WTC11 (cell line): ENCODE measurements at regions not wholly inside any gene's neighbourhood (a gene's known extent, or its start where the extent isn't known, plus 50 kb on each side); places are given as distances from the start of the nearest gene placed in this dataset.

ENCODE experiments used
- ATAC-seq: fragments of 200-7000 bp; cut with Tn5 transposase; 2 replicates; pipeline ENCODE4 v1.10.0; 2021; ENCODE audit warnings: mild to moderate bottlenecking, moderate library complexity
- CTCF ChIA-PET: fragments of 300-600 bp; sonication (Branson Sonifier 250); formaldehyde crosslinking; loops from one replicate; lab custom pipeline; 2021; ENCODE audit warnings: antibody characterized with exemption; lab: Charles Lee
- POLR2A ChIA-PET: fragments of 350-600 bp; sonication (Branson Sonifier 250); formaldehyde crosslinking; loops from one replicate; lab custom pipeline; 2021; ENCODE audit warnings: antibody characterized with exemption; lab: Charles Lee
- DNase-seq: peaks from one replicate; pipeline ENCODE4 v3.0.0; 2021; ENCODE audit warnings: low spot score
- H3K27ac Mint-ChIP-seq: 2 replicates; pipeline ENCODE4 v1.8.0; 2021; ENCODE audit warnings: mixed read lengths
- H3K27me3 Mint-ChIP-seq: 2 replicates; pipeline ENCODE4 v1.8.0; 2021; ENCODE audit warnings: low read depth, mild to moderate bottlenecking, moderate library complexity, mixed read lengths
- H3K36me3 Mint-ChIP-seq: 2 replicates; pipeline ENCODE4 v1.8.0; 2021; ENCODE audit warnings: mixed read lengths
- H3K4me1 Mint-ChIP-seq: 2 replicates; pipeline ENCODE4 v1.8.0; 2022; ENCODE audit warnings: mixed read lengths
- H3K4me3 Mint-ChIP-seq: 2 replicates; pipeline ENCODE4 v1.8.0; 2021; ENCODE audit warnings: mild to moderate bottlenecking, moderate library complexity, mixed read lengths
- H3K9me3 Mint-ChIP-seq: 2 replicates; pipeline ENCODE4 v1.8.0; 2021; ENCODE audit warnings: mixed read lengths
- ATF1 ChIP-seq: sonication (generic); formaldehyde crosslinking; IDR thresholded peaks from 2 replicates; pipeline ENCODE4 v1.8.1; 2023; ENCODE audit warnings: mild to moderate bottlenecking, moderate library complexity, missing genetic modification reagents
- ATF3 ChIP-seq: sonication (generic); formaldehyde crosslinking; conservative IDR thresholded peaks from 2 replicates; pipeline ENCODE4 v1.8.1; 2022; ENCODE audit warnings: mild to moderate bottlenecking, missing genetic modification reagents
- EMX1 ChIP-seq: fragments of 250-450 bp; sonication (Bioruptor Pico); IDR thresholded peaks from 2 replicates; pipeline ENCODE4 v1.8.0; 2021; ENCODE audit warnings: mild to moderate bottlenecking
- FOXJ3 ChIP-seq: sonication (generic); formaldehyde crosslinking; IDR thresholded peaks from 2 replicates; pipeline ENCODE4 v1.9.0; 2021; ENCODE audit warnings: missing genetic modification reagents, mild to moderate bottlenecking, borderline replicate concordance
- FOXP1 ChIP-seq: sonication (generic); formaldehyde crosslinking; IDR thresholded peaks from 2 replicates; pipeline ENCODE4 v1.8.0; 2022; ENCODE audit warnings: missing genetic modification reagents, mild to moderate bottlenecking, moderate library complexity, borderline replicate concordance
- GABPB1 ChIP-seq: sonication (generic); formaldehyde crosslinking; IDR thresholded peaks from 2 replicates; pipeline ENCODE4 v1.8.1; 2023; ENCODE audit warnings: mild to moderate bottlenecking, missing genetic modification reagents
- GTF2I ChIP-seq: fragments of 250-450 bp; sonication (Bioruptor Pico); conservative IDR thresholded peaks from 2 replicates; pipeline ENCODE4 v1.4.0; 2021; ENCODE audit warnings: mild to moderate bottlenecking
- HMGA2 ChIP-seq: fragments of 250-450 bp; sonication (Bioruptor Pico); IDR thresholded peaks from 2 replicates; pipeline ENCODE4 v1.4.0; 2021; ENCODE audit warnings: mild to moderate bottlenecking, moderate library complexity
- IRF1 ChIP-seq: sonication (generic); formaldehyde crosslinking; IDR thresholded peaks from 2 replicates; pipeline ENCODE4 v1.8.0; 2023; ENCODE audit warnings: missing genetic modification reagents
- JUN ChIP-seq: sonication (generic); formaldehyde crosslinking; IDR thresholded peaks from 2 replicates; pipeline ENCODE4 v1.8.0; 2023; ENCODE audit warnings: mild to moderate bottlenecking, missing genetic modification reagents
- KAT7 ChIP-seq: sonication (generic); formaldehyde crosslinking; IDR thresholded peaks from 2 replicates; pipeline ENCODE4 v1.8.1; 2023; ENCODE audit warnings: missing genetic modification reagents, mild to moderate bottlenecking, borderline replicate concordance
- NFATC4 ChIP-seq: fragments of 250-450 bp; sonication (Bioruptor Pico); IDR thresholded peaks from 2 replicates; pipeline ENCODE4 v1.9.0; 2021; ENCODE audit warnings: mild to moderate bottlenecking
- PRRX2 ChIP-seq: fragments of 250-450 bp; sonication (Bioruptor Pico); IDR thresholded peaks from 2 replicates; pipeline ENCODE4 v1.8.0; 2021; ENCODE audit warnings: mild to moderate bottlenecking
- RELA ChIP-seq: sonication (generic); formaldehyde crosslinking; IDR thresholded peaks from 2 replicates; pipeline ENCODE4 v1.8.1; 2022; ENCODE audit warnings: missing genetic modification reagents, mild to moderate bottlenecking, borderline replicate concordance
- SMAD3 ChIP-seq: sonication (generic); formaldehyde crosslinking; IDR thresholded peaks from 2 replicates; pipeline ENCODE4 v1.8.0; 2022; ENCODE audit warnings: missing genetic modification reagents, mild to moderate bottlenecking, borderline replicate concordance
- SP1 ChIP-seq: sonication (generic); formaldehyde crosslinking; conservative IDR thresholded peaks from 2 replicates; pipeline ENCODE4 v1.8.1; 2022; ENCODE audit warnings: missing genetic modification reagents
- TEAD1 ChIP-seq: sonication (generic); formaldehyde crosslinking; IDR thresholded peaks from 2 replicates; pipeline ENCODE4 v1.8.0; 2022; ENCODE audit warnings: mild to moderate bottlenecking, missing genetic modification reagents
- TP53 ChIP-seq: sonication (generic); formaldehyde crosslinking; IDR thresholded peaks from 2 replicates; pipeline ENCODE4 v1.8.1; 2023; ENCODE audit warnings: mild to moderate bottlenecking, missing genetic modification reagents
- ZBTB43 ChIP-seq: sonication (generic); formaldehyde crosslinking; IDR thresholded peaks from 2 replicates; pipeline ENCODE4 v1.8.1; 2023; ENCODE audit warnings: mild to moderate bottlenecking, missing genetic modification reagents
- ZNF219 ChIP-seq: sonication (generic); formaldehyde crosslinking; IDR thresholded peaks from 2 replicates; pipeline ENCODE4 v1.8.0; 2023; ENCODE audit warnings: missing genetic modification reagents, mild to moderate bottlenecking, borderline replicate concordance
- ZNF263 ChIP-seq: sonication (generic); formaldehyde crosslinking; IDR thresholded peaks from 2 replicates; pipeline ENCODE4 v1.8.1; 2022; ENCODE audit warnings: low read depth, mild to moderate bottlenecking, moderate library complexity, missing genetic modification reagents
- ZNF317 ChIP-seq: sonication (generic); formaldehyde crosslinking; IDR thresholded peaks from 2 replicates; pipeline ENCODE4 v1.8.1; 2023; ENCODE audit warnings: low read depth, mild to moderate bottlenecking, moderate library complexity, missing genetic modification reagents, borderline replicate concordance
- ZNF416 ChIP-seq: fragments of 250-450 bp; sonication (Bioruptor Pico); IDR thresholded peaks from 2 replicates; pipeline ENCODE4 v1.9.0; 2021; ENCODE audit warnings: mild to moderate bottlenecking, inconsistent platforms
- ZNF512 ChIP-seq: sonication (generic); formaldehyde crosslinking; IDR thresholded peaks from 2 replicates; pipeline ENCODE4 v1.8.1; 2022; ENCODE audit warnings: missing genetic modification reagents, borderline replicate concordance
- ZNF671 ChIP-seq: fragments of 250-450 bp; sonication (Bioruptor Pico); IDR thresholded peaks from 2 replicates; pipeline ENCODE4 v1.8.0; 2021; ENCODE audit warnings: mild to moderate bottlenecking
- TF ChIP-seq, protein P1 (sequence below): fragments of 250-450 bp; sonication (Bioruptor Pico); IDR thresholded peaks from 2 replicates; pipeline ENCODE4 v1.8.0; 2021; ENCODE audit warnings: mild to moderate bottlenecking

DNA sequence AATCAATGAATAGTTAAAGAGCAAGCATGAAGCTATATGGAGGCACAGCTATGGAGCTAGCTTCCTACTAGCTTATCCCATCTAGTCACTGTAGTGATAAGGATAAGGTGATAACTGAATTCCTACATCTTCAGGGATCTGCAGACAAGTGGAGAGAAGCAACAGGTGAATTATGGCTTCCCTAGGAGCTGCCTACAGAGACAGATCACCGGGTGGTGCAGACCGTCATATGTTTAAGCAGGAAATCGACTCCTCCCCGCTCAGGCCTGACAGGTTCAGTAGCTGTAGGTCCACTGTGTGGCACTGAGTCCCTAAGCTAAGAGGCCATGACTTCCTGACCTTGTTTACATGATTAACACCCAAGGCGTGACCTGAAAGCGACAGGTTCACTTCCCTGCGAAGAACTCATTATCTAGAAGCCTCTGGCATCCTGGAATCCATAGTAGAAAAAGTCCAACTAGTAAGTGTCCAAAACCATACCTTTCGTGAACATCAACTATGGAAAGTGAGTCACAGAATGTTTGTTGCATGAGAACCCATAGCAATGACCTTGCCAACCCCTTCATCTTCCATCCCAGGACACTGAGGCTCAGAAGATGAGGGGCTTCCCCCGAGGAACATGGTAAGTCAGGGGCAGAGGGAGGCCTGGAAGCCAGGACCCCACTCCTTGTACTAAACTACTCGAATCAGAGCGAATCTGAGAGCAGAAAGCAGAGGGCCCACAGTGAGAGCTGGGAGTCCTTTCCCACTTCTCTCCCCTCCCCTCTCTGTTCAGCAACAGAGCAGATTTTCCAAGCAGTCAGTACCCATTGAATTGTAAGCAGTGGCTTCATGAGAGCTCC lies 75.4 kb upstream of the CCND2 start:
- H3K4me1 Mint-ChIP-seq: peaks cover 50% of the 10 kb centered on the region
- 0 out of 2 replicates have a peak, but pooled peaks cover 6% of the 10 kb centered on the region for H3K9me3 Mint-ChIP-seq
- ChIA-PET POLR2A (no interaction called here), CTCF (interaction anchor here (1.2 kb wide), 1 partner anchor 234 kb away, joined by 3 read pairs; no protein-coding TSS in a partner anchor)
- peaks cover 7% of the 10 kb centered on the region for H3K27me3 Mint-ChIP-seq
- DNase-seq (no peak), ATAC-seq (no peak)
- TF ChIP-seq ZNF219 (CRISPR knock-in tag) (no peak), ZNF671 (CRISPR knock-in tag) (no peak), KAT7 (CRISPR knock-in tag) (no peak), PRRX2 (no peak), ZNF263 (no peak), ZNF416 (CRISPR knock-in tag) (no peak), GABPB1 (CRISPR knock-in tag) (no peak), TEAD1 (CRISPR knock-in tag) (no peak), RELA (CRISPR knock-in tag) (no peak), ATF1 (CRISPR knock-in tag) (no peak), ZNF317 (no peak), FOXJ3 (CRISPR knock-in tag) (no peak), IRF1 (CRISPR knock-in tag) (no peak), HMGA2 (no peak), TP53 (CRISPR knock-in tag) (no peak), EMX1 (CRISPR knock-in tag) (no peak), ZNF512 (CRISPR knock-in tag) (no peak), GTF2I (CRISPR knock-in tag) (no peak)
- no peak overlapping the region for H3K4me3 Mint-ChIP-seq
- H3K36me3 Mint-ChIP-seq: 0 out of 2 replicates have a peak, but pooled peaks cover 5% of the 10 kb centered on the region
- no peak overlapping the region for H3K27ac Mint-ChIP-seq

- ChIA-PET POLR2A (interaction anchor here (0.7 kb wide), 1 partner anchor 13 kb away, joined by 3 read pairs; no protein-coding TSS in a partner anchor), CTCF (interaction anchor here (0.6 to 1.2 kb wide), 2 partner anchors 83 to 233 kb away, joined by 3 to 4 read pairs; no protein-coding TSS in a partner anchor)
- Mint-ChIP-seq H3K9me3 (0 out of 2 replicates have a peak, but pooled peaks cover 6% of the 10 kb centered on the region), H3K27ac (no peak overlapping the region), H3K4me3 (no peak overlapping the region), H3K27me3 (peaks cover 7% of the 10 kb centered on the region), H3K4me1 (peaks cover 41% of the 10 kb centered on the region), H3K36me3 (0 out of 2 replicates have a peak, but pooled peaks cover 5% of the 10 kb centered on the region)
- TF ChIP-seq, protein P1, sequence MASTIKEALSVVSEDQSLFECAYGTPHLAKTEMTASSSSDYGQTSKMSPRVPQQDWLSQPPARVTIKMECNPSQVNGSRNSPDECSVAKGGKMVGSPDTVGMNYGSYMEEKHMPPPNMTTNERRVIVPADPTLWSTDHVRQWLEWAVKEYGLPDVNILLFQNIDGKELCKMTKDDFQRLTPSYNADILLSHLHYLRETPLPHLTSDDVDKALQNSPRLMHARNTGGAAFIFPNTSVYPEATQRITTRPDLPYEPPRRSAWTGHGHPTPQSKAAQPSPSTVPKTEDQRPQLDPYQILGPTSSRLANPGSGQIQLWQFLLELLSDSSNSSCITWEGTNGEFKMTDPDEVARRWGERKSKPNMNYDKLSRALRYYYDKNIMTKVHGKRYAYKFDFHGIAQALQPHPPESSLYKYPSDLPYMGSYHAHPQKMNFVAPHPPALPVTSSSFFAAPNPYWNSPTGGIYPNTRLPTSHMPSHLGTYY (CRISPR knock-in tag): no peak
- TF ChIP-seq SMAD3 (no peak), SP1 (CRISPR knock-in tag) (no peak), EMX1 (CRISPR knock-in tag) (no peak), ATF3 (CRISPR knock-in tag) (no peak), NFATC4 (CRISPR knock-in tag) (no peak), ZNF317 (no peak), JUN (CRISPR knock-in tag) (no peak), FOXP1 (CRISPR knock-in tag) (no peak), ZBTB43 (CRISPR knock-in tag) (no peak), IRF1 (CRISPR knock-in tag) (no peak), ZNF671 (CRISPR knock-in tag) (no peak)
- DNase-seq (no peak), ATAC-seq (no peak)
Observed at GRCh38 chr12:4196805-4197420, 76.6 kb upstream of the CCND2 start.
